ENCODE measurements at regions not wholly inside any gene's neighbourhood (a gene's known extent, or its start where the extent isn't known, plus 50 kb on each side); places are given as distances from the start of the nearest gene placed in this dataset.
"Not testable (repeated sequence)": the region's sequence is repeated elsewhere in the genome, so short reads cannot be mapped to it uniquely, and the experiment has no call there.

GRCh38 chr21:28391938-28392849, 600.5 kb downstream of the LTN1 start:
- H3K9me3 ChIP-seq (ENCODE audit: insufficient read depth, low read depth, low read length): peaks cover 5% of the 10 kb centered on the region
- no peaks in the 10 kb centered on the region for H3K4me1 Mint-ChIP-seq (ENCODE audit: low read depth, unreplicated experiment)
- H3K36me3 Mint-ChIP-seq (ENCODE audit: low read depth, unreplicated experiment): no peaks in the 10 kb centered on the region
- H3K36me3 ChIP-seq (ENCODE audit: insufficient read depth, low read length): no peaks in the 10 kb centered on the region
- H3K27me3 Mint-ChIP-seq (ENCODE audit: low read depth, unreplicated experiment): no peaks in the 10 kb centered on the region
- no peak overlapping the region for H3K4me3 ChIP-seq (ENCODE audit: insufficient read depth, low read depth, low read length)
- no peak for TF ChIP-seq EZH2 (IDR thresholded peaks at IDR 0.05; ENCODE audit: insufficient read depth, low read length)
- TF ChIP-seq CTCF (IDR thresholded peaks at IDR 0.05; ENCODE audit: insufficient read depth, low read depth, low read length): no peak
- no peaks in the 10 kb centered on the region for H3K79me2 ChIP-seq (ENCODE audit: insufficient read depth, low read length)
- H3K4me2 ChIP-seq (ENCODE audit: low read length): no peak overlapping the region
- no peak overlapping the region for H2AFZ ChIP-seq (ENCODE audit: low read depth, low read length)
- no peaks in the 10 kb centered on the region for H3K4me1 ChIP-seq (ENCODE audit: insufficient read depth, low read length)
- no peaks in the 10 kb centered on the region for H4K20me1 ChIP-seq (ENCODE audit: insufficient read depth, low read length)
- DNase-seq (ENCODE audit: low read depth) (no peak), FAIRE-seq (no peak)
- H3K27me3 ChIP-seq (ENCODE audit: insufficient read depth, low read length): no peaks in the 10 kb centered on the region
- H3K9me3 Mint-ChIP-seq (ENCODE audit: unreplicated experiment): peaks cover 5% of the 10 kb centered on the region
- H3K9ac ChIP-seq (ENCODE audit: low read length): no peak overlapping the region
- no peak overlapping the region for H3K27ac Mint-ChIP-seq (ENCODE audit: unreplicated experiment)
- no peak overlapping the region for H3K27ac ChIP-seq (ENCODE audit: low read depth, low read length)
- H3K4me3 Mint-ChIP-seq (ENCODE audit: unreplicated experiment): no peak overlapping the region

GRCh38 chr21:28387220-28387619, 605.5 kb downstream of the LTN1 start:
- Histone ChIP-seq H3K4me1 (ENCODE audit: insufficient read depth, low read length) (no peaks in the 10 kb centered on the region), H2AFZ (ENCODE audit: low read depth, low read length) (no peak overlapping the region), H3K4me2 (ENCODE audit: low read length) (no peak overlapping the region), H3K9ac (ENCODE audit: low read length) (no peak overlapping the region), H4K20me1 (ENCODE audit: insufficient read depth, low read length) (no peaks in the 10 kb centered on the region), H3K4me3 (ENCODE audit: insufficient read depth, low read depth, low read length) (no peak overlapping the region), H3K27me3 (ENCODE audit: insufficient read depth, low read length) (no peaks in the 10 kb centered on the region), H3K79me2 (ENCODE audit: insufficient read depth, low read length) (no peaks in the 10 kb centered on the region), H3K27ac (ENCODE audit: low read depth, low read length) (no peak overlapping the region), H3K9me3 (ENCODE audit: insufficient read depth, low read depth, low read length) (no peaks in the 10 kb centered on the region), H3K36me3 (ENCODE audit: insufficient read depth, low read length) (no peaks in the 10 kb centered on the region)
- H3K36me3 Mint-ChIP-seq (ENCODE audit: low read depth, unreplicated experiment): no peaks in the 10 kb centered on the region
- H3K4me1 Mint-ChIP-seq (ENCODE audit: low read depth, unreplicated experiment): no peaks in the 10 kb centered on the region
- no peaks in the 10 kb centered on the region for H3K27me3 Mint-ChIP-seq (ENCODE audit: low read depth, unreplicated experiment)
- DNase-seq (ENCODE audit: low read depth) (no peak), FAIRE-seq (no peak)
- TF ChIP-seq EZH2 (IDR thresholded peaks at IDR 0.05; ENCODE audit: insufficient read depth, low read length) (no peak), CTCF (IDR thresholded peaks at IDR 0.05; ENCODE audit: insufficient read depth, low read depth, low read length) (no peak)
- H3K9me3 Mint-ChIP-seq (ENCODE audit: unreplicated experiment): no peaks in the 10 kb centered on the region
- no peak overlapping the region for H3K27ac Mint-ChIP-seq (ENCODE audit: unreplicated experiment)
- no peak overlapping the region for H3K4me3 Mint-ChIP-seq (ENCODE audit: unreplicated experiment)

- no peaks in the 10 kb centered on the region for H3K9me3 Mint-ChIP-seq (ENCODE audit: unreplicated experiment)
- no peaks in the 10 kb centered on the region for H3K4me1 Mint-ChIP-seq (ENCODE audit: low read depth, unreplicated experiment)
- no peaks in the 10 kb centered on the region for H3K27me3 Mint-ChIP-seq (ENCODE audit: low read depth, unreplicated experiment)
- FAIRE-seq: no peak
- H3K4me2 ChIP-seq (ENCODE audit: low read length): no peak overlapping the region
- H3K27ac ChIP-seq (ENCODE audit: low read depth, low read length): no peak overlapping the region
- no peak for DNase-seq (ENCODE audit: low read depth)
- TF ChIP-seq EZH2 (IDR thresholded peaks at IDR 0.05; ENCODE audit: insufficient read depth, low read length) (no peak), CTCF (IDR thresholded peaks at IDR 0.05; ENCODE audit: insufficient read depth, low read depth, low read length) (no peak)
- no peaks in the 10 kb centered on the region for H3K36me3 ChIP-seq (ENCODE audit: insufficient read depth, low read length)
- H3K9me3 ChIP-seq (ENCODE audit: insufficient read depth, low read depth, low read length): no peaks in the 10 kb centered on the region
- H3K36me3 Mint-ChIP-seq (ENCODE audit: low read depth, unreplicated experiment): no peaks in the 10 kb centered on the region
- no peak overlapping the region for H3K27ac Mint-ChIP-seq (ENCODE audit: unreplicated experiment)
- H2AFZ ChIP-seq (ENCODE audit: low read depth, low read length): no peak overlapping the region
- no peak overlapping the region for H3K4me3 Mint-ChIP-seq (ENCODE audit: unreplicated experiment)
- H4K20me1 ChIP-seq (ENCODE audit: insufficient read depth, low read length): no peaks in the 10 kb centered on the region
- H3K4me1 ChIP-seq (ENCODE audit: insufficient read depth, low read length): no peaks in the 10 kb centered on the region
- no peak overlapping the region for H3K4me3 ChIP-seq (ENCODE audit: insufficient read depth, low read depth, low read length)
- no peak overlapping the region for H3K9ac ChIP-seq (ENCODE audit: low read length)
- H3K79me2 ChIP-seq (ENCODE audit: insufficient read depth, low read length): no peaks in the 10 kb centered on the region
- H3K27me3 ChIP-seq (ENCODE audit: insufficient read depth, low read length): no peaks in the 10 kb centered on the region
Measured at GRCh38 chr21:28385845-28386244, 606.8 kb downstream of the LTN1 start.

- H3K4me2 ChIP-seq (ENCODE audit: low read length); H3K9me3 ChIP-seq (ENCODE audit: insufficient read depth, low read depth, low read length); H3K36me3 Mint-ChIP-seq (ENCODE audit: low read depth, unreplicated experiment); H3K9me3 Mint-ChIP-seq (ENCODE audit: unreplicated experiment); H3K36me3 ChIP-seq (ENCODE audit: insufficient read depth, low read length); H3K27me3 Mint-ChIP-seq (ENCODE audit: low read depth, unreplicated experiment); H3K27ac ChIP-seq (ENCODE audit: low read depth, low read length); H3K27ac Mint-ChIP-seq (ENCODE audit: unreplicated experiment); H3K4me3 ChIP-seq (ENCODE audit: insufficient read depth, low read depth, low read length); H3K4me1 Mint-ChIP-seq (ENCODE audit: low read depth, unreplicated experiment); H3K9ac ChIP-seq (ENCODE audit: low read length); H3K27me3 ChIP-seq (ENCODE audit: insufficient read depth, low read length); H3K4me1 ChIP-seq (ENCODE audit: insufficient read depth, low read length); H2AFZ ChIP-seq (ENCODE audit: low read depth, low read length); H3K4me3 Mint-ChIP-seq (ENCODE audit: unreplicated experiment); DNase-seq (ENCODE audit: low read depth); H3K79me2 ChIP-seq (ENCODE audit: insufficient read depth, low read length); H4K20me1 ChIP-seq (ENCODE audit: insufficient read depth, low read length): not testable (repeated sequence)
- peak; percentile 90 for FAIRE-seq
Measured at GRCh38 chr21:28381000-28381745, 611.5 kb downstream of the LTN1 start.
